ENCODE measurements at regions not wholly inside any gene's neighbourhood (a gene's known extent, or its start where the extent isn't known, plus 50 kb on each side); places are given as distances from the start of the nearest gene placed in this dataset.

GRCh38 chr4:141797966-141798365 lies 161.6 kb downstream of the IL15 start:
- TF ChIP-seq CTCF (conservative IDR thresholded peaks at IDR 0.05) = no peak
- no peak overlapping the region for H3K4me3 Mint-ChIP-seq
- no peak overlapping the region for H3K27ac Mint-ChIP-seq (ENCODE audit: unreplicated experiment)
- DNase-seq (ENCODE audit: low read depth, low spot score) = no peak
- H3K27me3 Mint-ChIP-seq (ENCODE audit: low read depth) = no peaks in the 10 kb centered on the region
- H3K4me1 Mint-ChIP-seq = no peaks in the 10 kb centered on the region
- H3K36me3 Mint-ChIP-seq (ENCODE audit: low read depth) = no peaks in the 10 kb centered on the region
- H3K9me3 Mint-ChIP-seq = no peaks in the 10 kb centered on the region

GRCh38 chr4:141801558-141801957 lies 165.2 kb downstream of the IL15 start:
- DNase-seq (ENCODE audit: low read depth, low spot score) = no peak

GRCh38 chr4:141802333-141802732 lies 165.9 kb downstream of the IL15 start:
- H3K27ac Mint-ChIP-seq (ENCODE audit: unreplicated experiment) = no peak overlapping the region
- TF ChIP-seq CTCF (conservative IDR thresholded peaks at IDR 0.05) = no peak
- no peaks in the 10 kb centered on the region for H3K27me3 Mint-ChIP-seq (ENCODE audit: low read depth)

More at GRCh38 chr4:141801558-141801957, 165.2 kb downstream of the IL15 start:
- no peak for TF ChIP-seq CTCF (conservative IDR thresholded peaks at IDR 0.05)
- Mint-ChIP-seq H3K27me3 (ENCODE audit: low read depth) (no peaks in the 10 kb centered on the region), H3K4me3 (no peak overlapping the region), H3K4me1 (no peaks in the 10 kb centered on the region), H3K27ac (ENCODE audit: unreplicated experiment) (no peak overlapping the region), H3K9me3 (no peaks in the 10 kb centered on the region), H3K36me3 (ENCODE audit: low read depth) (no peaks in the 10 kb centered on the region)

GRCh38 chr4:141804836-141805235 lies 168.5 kb downstream of the IL15 start:
- TF ChIP-seq CTCF (conservative IDR thresholded peaks at IDR 0.05) = no peak
- Mint-ChIP-seq H3K9me3 (no peaks in the 10 kb centered on the region), H3K4me1 (no peaks in the 10 kb centered on the region), H3K27ac (ENCODE audit: unreplicated experiment) (no peak overlapping the region), H3K27me3 (ENCODE audit: low read depth) (no peaks in the 10 kb centered on the region), H3K36me3 (ENCODE audit: low read depth) (no peaks in the 10 kb centered on the region), H3K4me3 (no peak overlapping the region)
- DNase-seq (ENCODE audit: low read depth, low spot score) = no peak

More at GRCh38 chr4:141802333-141802732, 165.9 kb downstream of the IL15 start:
- H3K4me3 Mint-ChIP-seq = no peak overlapping the region
- no peaks in the 10 kb centered on the region for H3K4me1 Mint-ChIP-seq
- no peaks in the 10 kb centered on the region for H3K9me3 Mint-ChIP-seq
- no peaks in the 10 kb centered on the region for H3K36me3 Mint-ChIP-seq (ENCODE audit: low read depth)
- no peak for DNase-seq (ENCODE audit: low read depth, low spot score)

GRCh38 chr4:141807103-141807891 lies 170.9 kb downstream of the IL15 start:
- Mint-ChIP-seq H3K27ac (ENCODE audit: unreplicated experiment) (no peak overlapping the region), H3K36me3 (ENCODE audit: low read depth) (no peaks in the 10 kb centered on the region), H3K9me3 (no peaks in the 10 kb centered on the region), H3K27me3 (ENCODE audit: low read depth) (no peaks in the 10 kb centered on the region), H3K4me3 (no peak overlapping the region), H3K4me1 (no peaks in the 10 kb centered on the region)
- TF ChIP-seq CTCF (conservative IDR thresholded peaks at IDR 0.05) = no peak
- DNase-seq (ENCODE audit: low read depth, low spot score) = no peak

Data from neural crest cell (in vitro differentiated cells).